ENCODE measurements at regions not wholly inside any gene's neighbourhood (a gene's known extent, or its start where the extent isn't known, plus 50 kb on each side); places are given as distances from the start of the nearest gene placed in this dataset.

GRCh38 chr21:22535630-22536029 lies 1537.4 kb downstream of the NCAM2 start:
- POLR2A ChIA-PET, result no interaction called here
- CTCF ChIA-PET, result no interaction called here
- TF ChIP-seq FOXK2 (IDR thresholded peaks at IDR 0.05) (no peak), HDGF (IDR thresholded peaks at IDR 0.05; ENCODE audit: borderline replicate concordance) (no peak), L3MBTL2 (conservative IDR thresholded peaks at IDR 0.05) (no peak)

GRCh38 chr21:22536509-22536908 lies 1538.3 kb downstream of the NCAM2 start:
- ChIA-PET CTCF (interaction anchor here (0.9 kb wide), 1 partner anchor 255 kb away, joined by 3 read pairs; no protein-coding TSS in a partner anchor), POLR2A (no interaction called here)

More at GRCh38 chr21:22535630-22536029, 1537.4 kb downstream of the NCAM2 start:
- DNase-seq (ENCODE audit: extremely low spot score), result no peak

GRCh38 chr21:22544747-22545146 lies 1546.5 kb downstream of the NCAM2 start:
- no peak for TF ChIP-seq SUZ12 (IDR thresholded peaks at IDR 0.05)
- no peak for TF ChIP-seq FOXM1 (IDR thresholded peaks at IDR 0.05; ENCODE audit: borderline replicate concordance)
- no peak for TF ChIP-seq TARDBP (IDR thresholded peaks at IDR 0.05)
- TF ChIP-seq LEF1 (IDR thresholded peaks at IDR 0.05; ENCODE audit: borderline replicate concordance), result no peak
- TF ChIP-seq ARNT (IDR thresholded peaks at IDR 0.05), result no peak
- no peak for TF ChIP-seq L3MBTL2 (conservative IDR thresholded peaks at IDR 0.05)
- ChIA-PET CTCF (no interaction called here), POLR2A (interaction anchor here (0.5 kb wide), 1 partner anchor 188 kb away, joined by 3 read pairs; no protein-coding TSS in a partner anchor)
- DNase-seq (ENCODE audit: extremely low spot score), result no peak

More at GRCh38 chr21:22536509-22536908, 1538.3 kb downstream of the NCAM2 start:
- DNase-seq (ENCODE audit: extremely low spot score), result no peak
- TF ChIP-seq HDGF (IDR thresholded peaks at IDR 0.05; ENCODE audit: borderline replicate concordance) (no peak), L3MBTL2 (conservative IDR thresholded peaks at IDR 0.05) (no peak), TARDBP (IDR thresholded peaks at IDR 0.05) (no peak), ZNF384 (IDR thresholded peaks at IDR 0.05) (no peak), FOXK2 (IDR thresholded peaks at IDR 0.05) (no peak), ARNT (IDR thresholded peaks at IDR 0.05) (no peak), SP1 (IDR thresholded peaks at IDR 0.05) (no peak), FOXM1 (IDR thresholded peaks at IDR 0.05; ENCODE audit: borderline replicate concordance) (no peak), ELF4 (IDR thresholded peaks at IDR 0.05) (no peak), CTBP1 (IDR thresholded peaks at IDR 0.05; ENCODE audit: borderline replicate concordance) (no peak), PKNOX1 (IDR thresholded peaks at IDR 0.05) (no peak), SUZ12 (IDR thresholded peaks at IDR 0.05) (no peak), BHLHE40 (IDR thresholded peaks at IDR 0.05; ENCODE audit: borderline replicate concordance) (no peak), LEF1 (IDR thresholded peaks at IDR 0.05; ENCODE audit: borderline replicate concordance) (no peak), FOXA1 (IDR thresholded peaks at IDR 0.05) (no peak), NFRKB (IDR thresholded peaks at IDR 0.05) (no peak)

GRCh38 chr21:22552390-22552789 lies 1554.2 kb downstream of the NCAM2 start:
- no peak for DNase-seq (ENCODE audit: extremely low spot score)
- ChIA-PET CTCF (no interaction called here), POLR2A (no interaction called here)
- TF ChIP-seq NFRKB (IDR thresholded peaks at IDR 0.05) (no peak), HDGF (IDR thresholded peaks at IDR 0.05; ENCODE audit: borderline replicate concordance) (no peak)

- no peak for DNase-seq (ENCODE audit: extremely low spot score)
- CTCF ChIA-PET, result no interaction called here
- POLR2A ChIA-PET, result no interaction called here
- TF ChIP-seq TARDBP (IDR thresholded peaks at IDR 0.05) (no peak), FOXK2 (IDR thresholded peaks at IDR 0.05) (no peak), HDGF (IDR thresholded peaks at IDR 0.05; ENCODE audit: borderline replicate concordance) (no peak), FOXA1 (IDR thresholded peaks at IDR 0.05) (no peak), PKNOX1 (IDR thresholded peaks at IDR 0.05) (no peak), NFRKB (IDR thresholded peaks at IDR 0.05) (no peak), FOXM1 (IDR thresholded peaks at IDR 0.05; ENCODE audit: borderline replicate concordance) (no peak), SUZ12 (IDR thresholded peaks at IDR 0.05) (no peak), ARNT (IDR thresholded peaks at IDR 0.05) (no peak)
Measured at GRCh38 chr21:22554690-22555316, 1556.6 kb downstream of the NCAM2 start.

GRCh38 chr21:22556829-22557228 lies 1558.6 kb downstream of the NCAM2 start:
- ChIA-PET POLR2A (no interaction called here), CTCF (no interaction called here)
- DNase-seq (ENCODE audit: extremely low spot score), result no peak
- TF ChIP-seq HDGF (IDR thresholded peaks at IDR 0.05; ENCODE audit: borderline replicate concordance), result no peak

GRCh38 chr21:22561946-22562345 lies 1563.7 kb downstream of the NCAM2 start:
- no peak for TF ChIP-seq FOXM1 (IDR thresholded peaks at IDR 0.05; ENCODE audit: borderline replicate concordance)
- no peak for TF ChIP-seq PKNOX1 (IDR thresholded peaks at IDR 0.05)
- TF ChIP-seq FOXK2 (IDR thresholded peaks at IDR 0.05), result no peak
- TF ChIP-seq NFRKB (IDR thresholded peaks at IDR 0.05), result no peak
- TF ChIP-seq TARDBP (IDR thresholded peaks at IDR 0.05), result no peak
- TF ChIP-seq FOXA1 (IDR thresholded peaks at IDR 0.05), result no peak
- no peak for TF ChIP-seq ARNT (IDR thresholded peaks at IDR 0.05)
- no peak for TF ChIP-seq ELF4 (IDR thresholded peaks at IDR 0.05)
- TF ChIP-seq BHLHE40 (IDR thresholded peaks at IDR 0.05; ENCODE audit: borderline replicate concordance), result no peak
- TF ChIP-seq LEF1 (IDR thresholded peaks at IDR 0.05; ENCODE audit: borderline replicate concordance), result no peak
- no peak for TF ChIP-seq ZNF384 (IDR thresholded peaks at IDR 0.05)
- TF ChIP-seq CTBP1 (IDR thresholded peaks at IDR 0.05; ENCODE audit: borderline replicate concordance), result no peak
- TF ChIP-seq HDGF (IDR thresholded peaks at IDR 0.05; ENCODE audit: borderline replicate concordance), result no peak
- no peak for TF ChIP-seq L3MBTL2 (conservative IDR thresholded peaks at IDR 0.05)
- no peak for TF ChIP-seq SUZ12 (IDR thresholded peaks at IDR 0.05)
- TF ChIP-seq SP1 (IDR thresholded peaks at IDR 0.05), result no peak
- ChIA-PET CTCF (no interaction called here), POLR2A (no interaction called here)
- no peak for DNase-seq (ENCODE audit: extremely low spot score)
